GM12891 (cell line): ENCODE measurements at regions not wholly inside any gene's neighbourhood (a gene's known extent, or its start where the extent isn't known, plus 50 kb on each side); places are given as distances from the start of the nearest gene placed in this dataset.

Source experiments
- DNase-seq: peaks from one replicate; pipeline ENCODE4 v3.0.0; 2011; ENCODE audit warnings: low spot score; ENCODE audit not compliant: insufficient read length
- FAIRE-seq: peaks from 2 replicates; lab custom pipeline; 2011; peaks lifted over from hg19 to GRCh38; lab: Jason Lieb, UNC
- PAX5 ChIP-seq: IDR thresholded peaks from 2 replicates; pipeline ENCODE4 v1.6.1; 2011; ENCODE audit warnings: low read length, moderate library complexity, mild to moderate bottlenecking; ENCODE audit not compliant: insufficient read depth, severe bottlenecking
- POLR2A ChIP-seq: IDR thresholded peaks from 2 replicates; pipeline ENCODE4 v1.6.1; 2011; ENCODE audit warnings: low read depth, low read length, control low read depth
- POLR2AphosphoS5 ChIP-seq: IDR thresholded peaks from 2 replicates; pipeline ENCODE4 v1.6.1; 2011; ENCODE audit warnings: low read depth, low read length, control low read depth
- POU2F2 ChIP-seq: IDR thresholded peaks from 2 replicates; pipeline ENCODE4 v1.6.1; 2011; ENCODE audit warnings: low read depth, mild to moderate bottlenecking, control low read depth, low read length, moderate library complexity
- SPI1 ChIP-seq: IDR thresholded peaks from 2 replicates; pipeline ENCODE4 v1.6.1; 2011; ENCODE audit warnings: low read depth, low read length, control low read depth
- TAF1 ChIP-seq: IDR thresholded peaks from 2 replicates; pipeline ENCODE4 v1.6.1; 2011; ENCODE audit warnings: low read depth, low read length, control low read depth

DNA sequence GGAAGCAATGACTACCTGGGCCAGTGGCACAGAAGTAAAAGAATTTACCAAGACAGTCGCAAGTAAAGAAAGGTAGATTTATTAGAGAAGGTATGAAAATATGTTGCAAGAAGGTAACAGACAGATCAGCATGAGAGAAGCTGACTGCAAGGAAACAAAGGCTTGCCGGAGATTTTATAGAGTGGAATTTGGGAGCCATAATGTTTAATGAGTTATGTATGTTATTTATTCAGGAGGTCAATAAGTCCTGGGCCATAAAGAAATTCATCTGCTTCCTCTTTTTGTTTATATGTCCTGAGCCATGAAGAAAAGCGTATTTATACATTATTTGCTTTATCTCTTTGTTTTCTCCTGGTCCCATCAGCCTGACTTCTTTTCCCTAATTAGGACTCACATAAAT, 423.6 kb downstream of the PTH2R start:
- TF ChIP-seq SPI1: no peak
- no peak for TF ChIP-seq POU2F2
- no peak for TF ChIP-seq TAF1
- no peak for TF ChIP-seq PAX5
- no peak for TF ChIP-seq POLR2AphosphoS5
- no peak for TF ChIP-seq POLR2A
- no peak for DNase-seq
- FAIRE-seq: no peak

DNA sequence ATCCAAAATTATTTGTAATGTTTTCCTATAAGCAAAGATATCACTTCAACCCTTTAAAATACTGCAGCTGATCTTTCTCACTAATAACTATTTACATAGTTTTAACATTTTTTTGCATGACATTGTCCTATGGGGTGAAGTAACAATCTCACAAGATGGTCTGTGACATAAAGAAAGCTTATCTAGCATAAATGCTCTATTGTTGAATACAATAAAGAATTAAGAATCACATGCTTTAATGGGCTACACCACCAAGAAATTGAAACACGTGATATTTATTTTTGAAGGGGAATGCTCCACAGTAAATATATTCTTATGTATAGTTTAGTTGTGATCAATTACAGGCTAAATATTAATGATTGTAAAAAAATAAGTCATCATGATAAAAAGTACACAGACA, 441.1 kb downstream of the PTH2R start:
- no peak for FAIRE-seq
- no peak for TF ChIP-seq POLR2AphosphoS5
- TF ChIP-seq SPI1: no peak
- no peak for TF ChIP-seq POU2F2
- TF ChIP-seq PAX5: no peak
- DNase-seq: no peak

DNA sequence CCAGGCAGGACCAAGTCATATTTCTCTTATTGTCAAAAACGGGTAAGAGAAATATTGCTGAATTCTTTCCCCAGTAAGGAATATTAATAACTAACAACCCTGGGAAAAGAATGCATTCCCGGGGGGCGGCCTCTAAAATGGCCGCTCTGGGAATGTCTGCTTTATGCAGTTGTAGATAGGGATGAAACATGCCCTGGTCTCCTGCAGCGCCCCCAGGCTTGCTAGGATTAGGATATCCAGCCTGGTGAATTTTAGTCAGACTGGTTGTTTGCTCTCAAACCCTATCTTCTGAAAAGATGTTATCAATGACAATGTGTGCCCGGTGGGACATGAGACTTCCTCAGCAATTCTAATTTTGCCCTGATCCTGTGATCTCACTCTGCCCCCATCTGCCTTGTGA, 448.1 kb downstream of the PTH2R start:
- no peak for DNase-seq
- TF ChIP-seq POLR2A (no peak), PAX5 (no peak), TAF1 (no peak), POLR2AphosphoS5 (no peak)
- FAIRE-seq: no peak

DNA sequence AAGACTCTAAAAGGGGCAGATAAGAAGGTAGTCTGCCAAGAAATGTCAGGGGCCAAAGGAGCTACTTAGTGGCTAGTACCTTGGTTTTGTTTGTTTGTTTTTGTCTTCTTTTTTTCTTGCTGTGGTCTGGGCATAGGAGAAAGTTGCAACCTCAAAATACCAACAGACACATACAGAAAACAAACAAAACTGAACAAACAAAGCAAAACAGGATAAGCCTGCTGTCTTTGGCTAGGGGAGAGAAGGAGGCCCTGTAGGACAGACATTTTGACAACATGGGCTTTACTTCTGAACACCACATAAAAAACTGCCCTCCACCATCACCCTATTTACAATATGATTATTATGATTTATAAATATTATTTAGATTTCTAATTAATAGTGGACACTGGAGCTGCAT, 460.8 kb downstream of the PTH2R start:
- FAIRE-seq (no peak), DNase-seq (no peak)
- TF ChIP-seq POU2F2 (no peak), POLR2A (no peak), SPI1 (no peak), TAF1 (no peak), PAX5 (no peak), POLR2AphosphoS5 (no peak)

DNA sequence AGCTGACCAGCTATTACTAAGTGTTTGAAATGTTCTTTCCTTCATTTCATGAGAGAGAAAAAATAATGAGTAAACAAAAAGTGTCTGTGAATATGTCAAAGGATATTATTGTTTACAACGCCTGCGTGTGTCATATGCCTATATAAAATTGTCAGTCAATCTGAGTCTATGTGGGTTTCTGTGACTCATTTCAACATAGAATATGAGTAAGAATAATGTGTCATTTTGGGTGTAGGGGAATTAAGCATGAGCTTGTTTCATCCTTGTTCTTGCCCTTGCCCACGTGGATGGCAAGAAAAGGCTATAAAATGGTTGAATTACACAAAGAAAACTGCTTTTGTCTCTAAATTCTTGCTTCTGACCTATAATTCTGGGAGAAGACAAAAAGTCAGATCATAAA, 466.0 kb downstream of the PTH2R start:
- FAIRE-seq: no peak

DNA sequence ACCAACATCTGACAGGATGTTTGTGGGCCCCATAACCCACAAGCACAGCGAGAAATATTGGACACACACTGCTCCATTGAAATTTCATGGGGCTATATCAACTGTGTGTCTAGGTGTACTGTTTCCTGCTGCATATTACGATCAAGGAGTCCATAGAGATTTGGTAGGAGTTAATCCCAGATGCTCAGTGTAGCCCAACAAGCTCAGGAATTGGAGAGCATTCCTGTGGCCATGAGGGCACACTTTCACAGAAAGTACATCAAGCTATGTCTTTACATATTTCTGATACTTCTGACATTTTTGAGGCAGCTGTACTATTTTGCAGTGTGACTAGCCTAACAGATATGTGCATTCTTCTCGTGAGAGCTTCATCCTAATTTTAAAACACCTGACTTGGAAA, 473.1 kb downstream of the PTH2R start:
- TF ChIP-seq POU2F2 (no peak), POLR2A (no peak), POLR2AphosphoS5 (no peak), TAF1 (no peak), SPI1 (no peak), PAX5 (no peak)
- FAIRE-seq (no peak), DNase-seq (no peak)

More for the DNA sequence above, 466.0 kb downstream of the PTH2R start:
- DNase-seq: no peak
- TF ChIP-seq POU2F2 (no peak), SPI1 (no peak), TAF1 (no peak), POLR2AphosphoS5 (no peak), PAX5 (no peak), POLR2A (no peak)

DNA sequence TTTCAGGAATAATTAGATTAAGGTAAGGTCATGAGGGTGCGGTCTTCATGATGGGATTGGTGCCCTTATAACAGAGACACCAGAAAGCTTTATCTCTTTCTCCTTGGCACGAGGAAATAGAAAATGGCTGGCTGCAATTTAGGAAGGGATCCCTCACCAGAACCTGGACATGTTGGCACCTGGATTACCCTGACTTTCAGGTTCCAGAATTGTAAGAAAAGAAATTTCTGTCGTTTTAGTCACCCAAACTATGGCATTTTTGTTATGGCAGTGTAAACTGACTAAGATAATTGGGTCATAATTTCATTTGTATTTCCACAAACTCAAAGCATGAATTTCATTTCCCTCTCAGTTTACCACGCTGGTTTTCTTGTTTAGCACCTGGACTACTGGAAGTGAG, 473.6 kb downstream of the PTH2R start:
- FAIRE-seq (no peak), DNase-seq (no peak)
- TF ChIP-seq PAX5 (no peak), POLR2AphosphoS5 (no peak), POU2F2 (no peak), POLR2A (no peak), SPI1 (no peak)

DNA sequence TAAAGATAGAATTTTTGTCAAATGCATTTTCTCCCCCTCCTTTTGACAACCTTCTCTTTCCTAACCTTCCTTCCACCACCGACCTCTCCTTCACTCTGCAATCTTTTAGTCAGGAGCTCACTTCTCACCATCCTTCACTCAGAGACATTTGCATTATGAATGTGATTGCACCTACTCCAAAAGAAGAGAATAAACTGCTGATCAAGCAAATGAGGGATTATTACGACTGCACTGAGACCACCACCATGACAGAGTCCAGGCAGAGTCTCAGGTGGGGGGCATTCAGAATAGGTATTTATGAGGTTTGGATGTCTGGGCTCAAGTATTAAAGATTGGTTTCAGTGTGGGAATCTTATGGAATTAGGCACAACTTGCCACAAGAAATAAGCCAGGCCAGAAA, 483.9 kb downstream of the PTH2R start:
- TF ChIP-seq POLR2AphosphoS5 (no peak), SPI1 (no peak), TAF1 (no peak), POU2F2 (no peak), POLR2A (no peak), PAX5 (no peak)
- DNase-seq (no peak), FAIRE-seq (no peak)

DNA sequence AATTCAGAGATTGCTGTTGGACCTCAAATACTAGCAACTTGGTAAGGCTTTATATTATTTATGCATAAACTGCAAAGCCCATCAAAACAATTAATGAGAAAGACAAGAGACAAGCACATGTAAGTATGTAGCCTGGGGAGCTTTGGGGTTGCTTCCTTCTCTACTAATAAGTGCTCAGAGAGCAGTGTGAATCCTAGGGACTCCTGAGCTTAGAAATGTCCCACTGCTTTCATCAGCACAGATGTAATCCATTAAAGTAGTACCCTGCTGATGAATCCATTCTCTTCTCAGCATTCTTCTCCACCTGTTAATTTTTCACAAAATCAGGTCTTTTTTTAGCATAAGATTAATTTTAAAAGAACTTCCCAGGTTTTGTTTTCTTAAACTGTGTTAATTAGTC, 485.6 kb downstream of the PTH2R start:
- FAIRE-seq (no peak), DNase-seq (no peak)
- TF ChIP-seq PAX5: no peak
- no peak for TF ChIP-seq SPI1
- TF ChIP-seq POU2F2: no peak
- no peak for TF ChIP-seq POLR2A
- no peak for TF ChIP-seq TAF1
- no peak for TF ChIP-seq POLR2AphosphoS5

DNA sequence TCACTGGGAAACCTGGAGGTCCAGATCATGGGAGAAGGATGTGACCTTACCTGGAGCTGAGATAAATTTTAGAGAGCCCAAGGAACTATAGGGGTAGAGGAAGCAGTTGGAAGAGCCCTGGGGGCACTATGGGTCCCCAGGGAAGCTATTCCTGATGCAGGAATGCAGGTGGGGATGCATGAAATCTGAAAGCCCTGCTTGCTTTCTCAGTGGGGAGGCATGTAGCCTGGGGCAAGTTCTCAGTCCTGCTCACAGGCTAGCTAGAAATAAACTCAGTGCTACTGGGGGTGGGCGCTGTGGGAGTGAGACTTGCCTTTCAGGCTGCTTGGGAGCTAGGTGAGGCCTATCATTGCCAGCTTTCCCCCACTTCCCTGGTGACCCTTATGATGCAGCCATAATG, 499.7 kb downstream of the PTH2R start:
- FAIRE-seq (no peak), DNase-seq (no peak)
- TF ChIP-seq POLR2AphosphoS5 (no peak), POU2F2 (no peak), PAX5 (no peak), TAF1 (no peak), POLR2A (no peak), SPI1 (no peak)

DNA sequence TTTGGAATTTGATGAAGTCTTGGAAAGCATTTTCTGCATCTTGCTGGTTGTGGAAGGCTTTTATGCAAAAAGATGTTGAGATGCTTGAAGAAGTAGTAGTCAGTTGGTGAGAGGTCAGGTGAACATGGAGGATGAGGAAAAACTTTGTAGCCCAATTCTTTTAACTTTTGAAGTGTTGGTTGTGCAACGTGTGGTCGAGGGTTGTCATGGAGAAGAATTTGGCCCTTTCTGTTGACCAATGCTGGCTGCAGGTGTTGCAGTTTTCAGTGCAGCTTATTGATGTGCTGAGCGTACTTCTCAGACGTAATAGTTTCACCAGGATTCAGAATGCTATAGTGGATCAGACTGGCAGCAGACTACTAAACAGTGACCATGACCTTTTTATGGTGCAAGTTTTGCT, 508.4 kb upstream of the MAP2 start:
- FAIRE-seq: no peak
- no peak for TF ChIP-seq POU2F2
- no peak for TF ChIP-seq POLR2AphosphoS5
- TF ChIP-seq POLR2A: no peak
- no peak for TF ChIP-seq SPI1
- no peak for TF ChIP-seq TAF1
- no peak for DNase-seq
